ENCODE measurements at regions not wholly inside any gene's neighbourhood (a gene's known extent, or its start where the extent isn't known, plus 50 kb on each side); places are given as distances from the start of the nearest gene placed in this dataset.

DNA sequence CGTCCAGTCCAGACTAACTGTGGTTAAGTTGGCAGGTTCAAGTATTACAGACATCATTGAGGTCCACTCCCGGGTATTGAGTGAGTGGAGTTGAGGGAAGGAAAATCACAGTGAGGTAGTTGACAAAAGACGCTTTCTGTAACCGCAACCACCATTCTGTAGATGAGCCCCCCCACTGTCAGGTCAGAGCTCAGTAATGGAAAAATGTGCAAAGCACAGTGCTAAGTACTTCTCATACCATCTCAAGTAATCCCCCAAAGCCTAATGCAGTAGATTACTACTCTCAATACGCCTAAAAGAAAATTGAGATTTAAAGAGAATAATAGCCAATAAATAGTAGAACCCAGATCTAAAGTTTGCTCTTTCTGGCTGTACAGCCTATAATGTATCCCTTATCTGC lies 522.8 kb downstream of the LMO4 start:
- Histone ChIP-seq H3K36me3 (ENCODE audit: control insufficient read depth in 3 of 3, insufficient read depth in 2 of 3, low read depth in 1 of 3, low read length in 3 of 3) (no peaks in the 10 kb centered on the region), H3K4me1 (ENCODE audit: control insufficient read depth in 3 of 3, insufficient read depth in 2 of 3, low read depth in 1 of 3, low read length in 2 of 3) (peaks cover 0 to 5% (median 0%) of the 10 kb centered on the region in 3 donors), H3K4me3 (ENCODE audit: low read depth in 1 of 3, low read length in 3 of 3) (no peak overlapping the region), H3K9me3 (ENCODE audit: control insufficient read depth in 2 of 2, insufficient read depth in 1 of 2, low read depth in 1 of 2, low read length in 1 of 2) (no peaks in the 10 kb centered on the region), H3K27ac (ENCODE audit: low read depth in 1 of 3, low read length in 2 of 3) (no peak overlapping the region), H3K27me3 (ENCODE audit: control insufficient read depth in 3 of 3, insufficient read depth in 3 of 3, low read length in 3 of 3) (no peaks in the 10 kb centered on the region)
- 91 to 98% (median 96%) methylated on average over 5 of the region's 5 CpGs for WGBS, 3 donors
- FAIRE-seq (no peak), DNase-seq (no peak)

DNA sequence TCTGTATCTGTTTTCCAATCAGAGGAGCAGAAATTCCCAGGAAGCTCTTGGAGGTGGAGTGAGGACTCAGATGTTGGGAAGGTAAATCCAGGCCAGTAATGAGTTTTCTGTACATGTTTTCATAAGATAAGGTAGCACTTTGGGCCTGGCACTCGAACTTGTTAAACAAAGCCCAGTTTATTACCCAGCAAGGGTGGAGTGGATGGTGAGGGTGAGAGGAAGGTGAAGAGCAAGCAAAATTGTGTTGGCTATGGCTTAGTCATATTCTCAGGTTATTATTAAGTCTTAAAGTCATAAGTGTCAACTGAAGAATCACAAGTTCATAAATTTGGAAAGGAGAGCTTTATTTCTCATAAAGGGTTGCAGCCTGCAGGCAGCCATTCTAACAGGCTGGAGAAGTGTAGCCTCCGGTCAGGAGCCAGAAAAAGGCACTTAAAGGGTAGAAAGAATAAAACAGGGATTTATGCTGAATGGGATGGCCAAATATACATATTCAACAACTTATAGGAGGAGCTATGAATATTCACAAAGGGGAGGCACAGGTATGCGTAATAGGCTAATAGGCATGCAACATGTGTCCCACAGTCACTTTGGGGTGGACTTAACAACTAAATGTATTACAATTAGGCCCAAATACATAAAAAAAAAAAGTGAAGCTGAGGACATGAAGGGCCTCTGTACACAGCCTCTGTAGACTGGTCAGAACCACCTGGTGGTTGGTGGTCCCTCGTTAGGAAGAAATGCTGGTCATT lies 523.9 kb downstream of the LMO4 start:
- DNase-seq (peak; percentile 23 to 50), FAIRE-seq (no peak)
- Histone ChIP-seq H3K4me3 (ENCODE audit: low read depth in 1 of 3, low read length in 3 of 3) (no peak overlapping the region), H3K9me3 (ENCODE audit: control insufficient read depth in 2 of 2, insufficient read depth in 1 of 2, low read depth in 1 of 2, low read length in 1 of 2) (no peaks in the 10 kb centered on the region), H3K4me1 (ENCODE audit: control insufficient read depth in 3 of 3, insufficient read depth in 2 of 3, low read depth in 1 of 3, low read length in 2 of 3) (peaks cover 0 to 5% (median 0%) of the 10 kb centered on the region in 3 donors), H3K27ac (ENCODE audit: low read depth in 1 of 3, low read length in 2 of 3) (no peak overlapping the region), H3K27me3 (ENCODE audit: control insufficient read depth in 3 of 3, insufficient read depth in 3 of 3, low read length in 3 of 3) (no peaks in the 10 kb centered on the region), H3K36me3 (ENCODE audit: control insufficient read depth in 3 of 3, insufficient read depth in 2 of 3, low read depth in 1 of 3, low read length in 3 of 3) (no peaks in the 10 kb centered on the region)
- WGBS, 3 donors, result 71 to 85% (median 73%) methylated on average over 4 of the region's 4 CpGs

DNA sequence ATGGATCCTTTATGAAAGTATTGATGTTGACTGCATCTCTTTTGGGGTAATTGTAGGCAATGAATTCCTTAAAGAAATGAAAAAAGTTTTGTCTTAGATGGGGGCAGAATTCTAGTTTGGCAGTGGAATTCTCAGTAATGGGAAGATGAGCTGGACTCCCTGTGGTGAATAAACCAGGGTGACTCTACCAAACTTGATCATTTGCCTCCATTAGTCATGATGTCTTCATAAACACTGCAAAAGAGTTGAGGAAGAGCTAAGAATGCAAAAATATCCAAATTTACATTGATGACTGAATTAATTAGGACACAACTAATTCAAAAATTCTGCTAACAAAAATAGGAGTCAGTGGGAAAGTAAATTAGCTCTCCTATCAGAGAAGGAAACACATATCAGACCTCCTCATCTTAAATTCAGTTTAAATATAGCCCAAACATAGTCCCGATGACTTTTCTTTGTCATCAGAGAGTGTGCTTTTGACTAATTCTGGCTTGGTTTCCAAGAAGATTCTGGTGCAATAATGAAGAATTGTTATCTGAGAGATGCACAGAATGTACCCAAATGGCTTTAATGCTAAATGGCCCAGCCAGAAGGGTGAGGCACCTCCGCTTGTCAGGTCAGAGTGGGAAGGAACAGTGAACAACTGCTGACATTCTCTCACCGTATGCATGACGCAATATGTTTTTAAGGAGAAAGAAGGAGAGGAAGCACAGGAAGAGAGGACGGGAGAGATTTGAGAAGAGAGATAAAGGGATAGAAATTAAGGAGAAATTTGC lies 525.1 kb downstream of the LMO4 start:
- H3K9me3 ChIP-seq (ENCODE audit: control insufficient read depth in 2 of 2, insufficient read depth in 1 of 2, low read depth in 1 of 2, low read length in 1 of 2), result no peaks in the 10 kb centered on the region
- no peak overlapping the region for H3K4me3 ChIP-seq (ENCODE audit: low read depth in 1 of 3, low read length in 3 of 3)
- WGBS, 3 donors, result 71 to 80% (median 77%) methylated on average over 5 of the region's 5 CpGs
- FAIRE-seq (no peak), DNase-seq (no peak)
- no peaks in the 10 kb centered on the region for H3K36me3 ChIP-seq (ENCODE audit: control insufficient read depth in 3 of 3, insufficient read depth in 2 of 3, low read depth in 1 of 3, low read length in 3 of 3)
- H3K27ac ChIP-seq (ENCODE audit: low read depth in 1 of 3, low read length in 2 of 3), result no peak overlapping the region
- H3K4me1 ChIP-seq (ENCODE audit: control insufficient read depth in 3 of 3, insufficient read depth in 2 of 3, low read depth in 1 of 3, low read length in 2 of 3), result peaks cover 0 to 5% (median 0%) of the 10 kb centered on the region in 3 donors
- no peaks in the 10 kb centered on the region for H3K27me3 ChIP-seq (ENCODE audit: control insufficient read depth in 3 of 3, insufficient read depth in 3 of 3, low read length in 3 of 3)

DNA sequence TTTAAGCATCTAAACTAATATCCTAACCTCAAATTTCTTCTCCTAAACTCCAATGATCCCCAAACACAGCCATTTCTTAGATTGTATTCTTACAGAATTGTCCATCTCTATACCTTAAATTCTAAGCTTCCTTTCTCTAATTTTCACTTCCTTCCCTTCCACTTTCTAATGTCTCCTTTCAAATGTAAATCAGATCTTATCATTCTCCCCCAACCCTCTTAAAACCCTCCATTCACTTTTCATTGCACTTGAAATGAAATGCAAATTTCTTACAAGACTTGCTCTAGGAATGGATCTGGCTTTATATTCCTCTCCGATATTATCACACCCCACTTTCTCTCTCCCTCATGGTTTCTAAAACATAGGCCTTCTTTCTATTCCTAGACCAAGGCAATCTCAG lies 534.6 kb downstream of the LMO4 start:
- Histone ChIP-seq H3K27ac (ENCODE audit: low read depth in 1 of 3, low read length in 2 of 3) (no peak overlapping the region), H3K27me3 (ENCODE audit: control insufficient read depth in 3 of 3, insufficient read depth in 3 of 3, low read length in 3 of 3) (no peaks in the 10 kb centered on the region), H3K36me3 (ENCODE audit: control insufficient read depth in 3 of 3, insufficient read depth in 2 of 3, low read depth in 1 of 3, low read length in 3 of 3) (no peaks in the 10 kb centered on the region), H3K4me1 (ENCODE audit: control insufficient read depth in 3 of 3, insufficient read depth in 2 of 3, low read depth in 1 of 3, low read length in 2 of 3) (no peaks in the 10 kb centered on the region), H3K9me3 (ENCODE audit: control insufficient read depth in 2 of 2, insufficient read depth in 1 of 2, low read depth in 1 of 2, low read length in 1 of 2) (peaks cover 0 to 4% of the 10 kb centered on the region in 2 donors), H3K4me3 (ENCODE audit: low read depth in 1 of 3, low read length in 3 of 3) (no peak overlapping the region)
- WGBS, 3 donors, result 94 to 97% (median 97%) methylated on average over 1 of the region's 1 CpG
- no peak for FAIRE-seq
- no peak for DNase-seq

DNA sequence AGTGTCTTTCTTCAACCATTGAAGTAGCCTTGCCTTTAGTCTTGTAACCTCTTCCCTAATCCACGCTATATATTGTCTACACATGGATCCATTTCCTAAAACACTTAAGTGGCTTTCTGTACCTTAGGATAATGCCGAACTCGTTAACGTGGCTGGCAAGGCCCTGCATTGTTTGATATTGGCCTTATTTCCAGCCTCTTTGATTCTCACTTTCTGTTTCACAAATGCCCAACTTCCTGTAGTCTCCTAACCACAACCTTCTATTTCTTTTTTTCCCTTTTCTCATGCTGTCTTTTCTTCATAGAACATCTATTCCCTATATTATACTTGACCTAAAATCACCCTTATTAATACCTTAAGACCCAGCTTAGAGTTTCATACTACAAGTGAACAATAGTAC lies 536.0 kb downstream of the LMO4 start:
- no peak overlapping the region for H3K4me3 ChIP-seq (ENCODE audit: low read depth in 1 of 3, low read length in 3 of 3)
- H3K27me3 ChIP-seq (ENCODE audit: control insufficient read depth in 3 of 3, insufficient read depth in 3 of 3, low read length in 3 of 3), result no peaks in the 10 kb centered on the region
- H3K27ac ChIP-seq (ENCODE audit: low read depth in 1 of 3, low read length in 2 of 3), result no peak overlapping the region
- H3K36me3 ChIP-seq (ENCODE audit: control insufficient read depth in 3 of 3, insufficient read depth in 2 of 3, low read depth in 1 of 3, low read length in 3 of 3), result no peaks in the 10 kb centered on the region
- peaks cover 0 to under 1% (median 0%) of the 10 kb centered on the region in 3 donors for H3K4me1 ChIP-seq (ENCODE audit: control insufficient read depth in 3 of 3, insufficient read depth in 2 of 3, low read depth in 1 of 3, low read length in 2 of 3)
- no peak for FAIRE-seq
- 44 to 70% (median 45%) methylated on average over 4 of the region's 4 CpGs for WGBS, 3 donors
- H3K9me3 ChIP-seq (ENCODE audit: control insufficient read depth in 2 of 2, insufficient read depth in 1 of 2, low read depth in 1 of 2, low read length in 1 of 2), result peaks cover 0 to 4% of the 10 kb centered on the region in 2 donors
- no peak for DNase-seq

DNA sequence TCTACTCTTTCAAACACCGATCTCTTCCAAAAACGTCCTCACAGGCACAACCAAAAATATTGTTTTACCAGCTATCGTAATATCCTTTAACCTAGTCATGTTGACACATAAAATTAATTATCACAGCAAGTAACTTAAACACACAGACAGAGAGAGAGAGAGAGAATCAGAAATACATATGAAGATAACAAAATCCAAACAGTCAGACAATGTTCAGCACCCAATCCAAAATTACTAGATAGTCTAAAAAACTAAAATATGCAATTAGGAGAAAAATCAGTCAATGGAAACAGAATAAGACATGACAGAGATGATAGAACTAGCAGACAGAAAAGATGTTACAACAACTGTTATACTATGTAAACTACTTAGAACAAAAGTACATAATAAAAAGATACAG lies 537.7 kb downstream of the LMO4 start:
- Histone ChIP-seq H3K27me3 (ENCODE audit: control insufficient read depth in 3 of 3, insufficient read depth in 3 of 3, low read length in 3 of 3) (no peaks in the 10 kb centered on the region), H3K9me3 (ENCODE audit: control insufficient read depth in 2 of 2, insufficient read depth in 1 of 2, low read depth in 1 of 2, low read length in 1 of 2) (peaks cover 0 to 4% of the 10 kb centered on the region in 2 donors)
- no peak for FAIRE-seq

DNA sequence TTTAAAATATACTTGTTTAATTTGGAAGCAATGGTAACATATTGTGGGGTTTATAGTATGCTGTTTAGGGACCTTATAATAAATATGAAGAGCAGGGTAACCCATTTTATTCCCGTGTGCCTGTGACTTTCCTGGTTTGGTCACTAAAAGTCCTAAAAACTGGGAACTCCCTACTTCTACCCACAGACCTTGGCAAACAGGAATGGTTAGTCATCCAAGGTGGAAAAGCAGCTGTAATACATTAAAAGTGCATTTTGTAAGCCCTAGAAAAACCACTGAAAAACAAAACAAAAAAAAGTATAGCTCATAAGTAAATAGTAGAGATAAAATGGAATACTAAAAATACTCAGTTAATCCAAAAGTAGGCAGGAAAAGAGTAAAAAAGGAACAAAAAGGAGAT lies 538.9 kb downstream of the LMO4 start:
- Histone ChIP-seq H3K9me3 (ENCODE audit: control insufficient read depth in 2 of 2, insufficient read depth in 1 of 2, low read depth in 1 of 2, low read length in 1 of 2) (peaks cover 0 to 4% of the 10 kb centered on the region in 2 donors), H3K27me3 (ENCODE audit: control insufficient read depth in 3 of 3, insufficient read depth in 3 of 3, low read length in 3 of 3) (no peaks in the 10 kb centered on the region), H3K4me1 (ENCODE audit: control insufficient read depth in 3 of 3, insufficient read depth in 2 of 3, low read depth in 1 of 3, low read length in 2 of 3) (peaks cover 0 to 5% (median 0%) of the 10 kb centered on the region in 3 donors), H3K4me3 (ENCODE audit: low read depth in 1 of 3, low read length in 3 of 3) (no peak overlapping the region), H3K36me3 (ENCODE audit: control insufficient read depth in 3 of 3, insufficient read depth in 2 of 3, low read depth in 1 of 3, low read length in 3 of 3) (no peaks in the 10 kb centered on the region), H3K27ac (ENCODE audit: low read depth in 1 of 3, low read length in 2 of 3) (no peak overlapping the region)
- FAIRE-seq, result no peak
- no peak for DNase-seq
- 75 to 84% (median 79%) methylated on average over 1 of the region's 1 CpG for WGBS, 3 donors

More for the DNA sequence above, 537.7 kb downstream of the LMO4 start:
- Histone ChIP-seq H3K36me3 (ENCODE audit: control insufficient read depth in 3 of 3, insufficient read depth in 2 of 3, low read depth in 1 of 3, low read length in 3 of 3) (no peaks in the 10 kb centered on the region), H3K27ac (ENCODE audit: low read depth in 1 of 3, low read length in 2 of 3) (no peak overlapping the region), H3K4me3 (ENCODE audit: low read depth in 1 of 3, low read length in 3 of 3) (no peak overlapping the region), H3K4me1 (ENCODE audit: control insufficient read depth in 3 of 3, insufficient read depth in 2 of 3, low read depth in 1 of 3, low read length in 2 of 3) (peaks cover 0 to 5% (median 0%) of the 10 kb centered on the region in 3 donors)
- DNase-seq, result no peak
- whole genome bisulfite sequencing, 3 donors, result 94 to 95% (median 94%) methylated on average over 3 of the region's 3 CpGs

DNA sequence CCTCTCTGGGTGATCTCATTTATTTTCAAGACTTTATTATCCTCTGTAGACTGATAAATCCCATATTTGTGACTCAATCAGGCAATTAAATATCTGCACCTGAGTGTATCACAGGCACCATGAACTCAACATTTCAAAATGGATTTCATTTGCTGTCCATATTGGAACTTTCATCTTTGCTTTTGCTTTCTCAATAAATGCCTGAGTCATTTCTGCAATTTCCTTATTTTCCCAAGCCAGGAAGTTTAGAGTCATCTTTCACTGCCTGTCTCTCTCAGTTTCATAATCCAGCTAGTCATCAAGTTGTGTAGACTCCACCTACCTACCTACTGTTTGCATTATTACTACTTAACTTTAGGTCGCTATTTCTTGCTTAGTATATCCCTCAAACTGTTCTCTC lies 540.9 kb downstream of the LMO4 start:
- H3K27ac ChIP-seq (ENCODE audit: low read depth in 1 of 3, low read length in 2 of 3), result peak overlapping the region in 1 of 3 donors; percentile 62
- 58 to 78% (median 76%) methylated on average over 1 of the region's 1 CpG for WGBS, 3 donors
- DNase-seq (peak; percentile 65 to 70), FAIRE-seq (no peak)
- peaks cover 0 to 5% (median 0%) of the 10 kb centered on the region in 3 donors for H3K4me1 ChIP-seq (ENCODE audit: control insufficient read depth in 3 of 3, insufficient read depth in 2 of 3, low read depth in 1 of 3, low read length in 2 of 3)
- no peaks in the 10 kb centered on the region for H3K27me3 ChIP-seq (ENCODE audit: control insufficient read depth in 3 of 3, insufficient read depth in 3 of 3, low read length in 3 of 3)
- H3K36me3 ChIP-seq (ENCODE audit: control insufficient read depth in 3 of 3, insufficient read depth in 2 of 3, low read depth in 1 of 3, low read length in 3 of 3), result no peaks in the 10 kb centered on the region
- H3K9me3 ChIP-seq (ENCODE audit: control insufficient read depth in 2 of 2, insufficient read depth in 1 of 2, low read depth in 1 of 2, low read length in 1 of 2), result peaks cover 0 to 4% of the 10 kb centered on the region in 2 donors
- no peak overlapping the region for H3K4me3 ChIP-seq (ENCODE audit: low read depth in 1 of 3, low read length in 3 of 3)

All from small intestine (tissue), 7 donors.